GM13976 (cell line): ENCODE measurements at regions not wholly inside any gene's neighbourhood (a gene's known extent, or its start where the extent isn't known, plus 50 kb on each side); places are given as distances from the start of the nearest gene placed in this dataset.

Experiments used
- DNase-seq: peaks from one replicate; pipeline ENCODE4 v3.0.0; 2012; ENCODE audit warnings: low spot score
- in situ Hi-C: fragments of 300-500 bp; cut with MboI; formaldehyde crosslinking; loops from one replicate; pipeline ENCODE4 v1.12.0; 2022; ENCODE audit warnings: low sequenced_read_pairs, mixed read lengths, inconsistent platforms; ENCODE audit not compliant: unreplicated experiment
- TF ChIP-seq, protein P1 (sequence below): IDR thresholded peaks from 2 replicates; pipeline ENCODE4 v1.5.1; 2012; ENCODE audit warnings: borderline replicate concordance, mild to moderate bottlenecking; ENCODE audit not compliant: insufficient read depth; ENCODE audit errors: extremely low read depth, missing control alignments, control extremely low read depth

GRCh38 chr13:22369840-22370239, 699.0 kb downstream of the FGF9 start:
- in situ Hi-C loops = no loop called here
- TF ChIP-seq, protein P1, sequence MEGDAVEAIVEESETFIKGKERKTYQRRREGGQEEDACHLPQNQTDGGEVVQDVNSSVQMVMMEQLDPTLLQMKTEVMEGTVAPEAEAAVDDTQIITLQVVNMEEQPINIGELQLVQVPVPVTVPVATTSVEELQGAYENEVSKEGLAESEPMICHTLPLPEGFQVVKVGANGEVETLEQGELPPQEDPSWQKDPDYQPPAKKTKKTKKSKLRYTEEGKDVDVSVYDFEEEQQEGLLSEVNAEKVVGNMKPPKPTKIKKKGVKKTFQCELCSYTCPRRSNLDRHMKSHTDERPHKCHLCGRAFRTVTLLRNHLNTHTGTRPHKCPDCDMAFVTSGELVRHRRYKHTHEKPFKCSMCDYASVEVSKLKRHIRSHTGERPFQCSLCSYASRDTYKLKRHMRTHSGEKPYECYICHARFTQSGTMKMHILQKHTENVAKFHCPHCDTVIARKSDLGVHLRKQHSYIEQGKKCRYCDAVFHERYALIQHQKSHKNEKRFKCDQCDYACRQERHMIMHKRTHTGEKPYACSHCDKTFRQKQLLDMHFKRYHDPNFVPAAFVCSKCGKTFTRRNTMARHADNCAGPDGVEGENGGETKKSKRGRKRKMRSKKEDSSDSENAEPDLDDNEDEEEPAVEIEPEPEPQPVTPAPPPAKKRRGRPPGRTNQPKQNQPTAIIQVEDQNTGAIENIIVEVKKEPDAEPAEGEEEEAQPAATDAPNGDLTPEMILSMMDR = no peak
- no peak for DNase-seq

- in situ Hi-C loops = no loop called here
- TF ChIP-seq, protein P1 = no peak
- no peak for DNase-seq
These were observed 701.4 kb downstream of the FGF9 start for GRCh38 chr13:22372261-22372660.

- no peak for DNase-seq
- in situ Hi-C loops = loop anchor here (25.0 kb wide), 1 partner anchor 88 kb away; no protein-coding TSS in a partner anchor
- TF ChIP-seq, protein P1 = no peak
These were observed 704.3 kb downstream of the FGF9 start for GRCh38 chr13:22375151-22375550.

DNA sequence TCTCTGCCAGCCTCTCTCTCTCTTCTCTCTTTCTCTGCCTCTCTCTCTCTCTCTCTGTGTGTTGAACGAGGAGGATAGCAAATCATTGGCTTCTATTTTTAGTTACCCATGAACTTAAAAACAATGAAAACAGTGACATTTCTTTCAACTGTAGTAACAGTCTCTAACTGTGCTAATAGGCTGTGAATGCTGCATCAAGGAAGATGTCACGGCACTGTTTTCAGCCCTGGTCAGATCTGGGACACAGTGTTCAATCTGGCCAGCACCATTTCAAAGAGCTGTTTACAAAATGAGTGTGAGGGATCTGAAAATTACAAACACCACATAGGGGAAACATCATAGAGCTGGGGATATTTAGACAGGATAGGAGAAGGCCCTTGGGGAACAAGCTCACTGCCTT, 717.0 kb downstream of the FGF9 start:
- in situ Hi-C loops = loop anchor here (25.0 kb wide), 1 partner anchor 101 kb away; no protein-coding TSS in a partner anchor

GRCh38 chr13:22399801-22400420, 729.0 kb downstream of the FGF9 start:
- in situ Hi-C loops = loop anchor here (25.0 kb wide), 1 partner anchor 113 kb away; no protein-coding TSS in a partner anchor
- TF ChIP-seq, protein P1 = no peak
- no peak for DNase-seq

More for the DNA sequence above, 717.0 kb downstream of the FGF9 start:
- no peak for DNase-seq
- TF ChIP-seq, protein P1 = no peak

- in situ Hi-C loops = no loop called here
- TF ChIP-seq, protein P1 = no peak
- no peak for DNase-seq
These were observed 731.8 kb downstream of the FGF9 start for GRCh38 chr13:22402682-22403081.
